Thyroid gland (tissue), 4 donors: ENCODE measurements at regions not wholly inside any gene's neighbourhood (a gene's known extent, or its start where the extent isn't known, plus 50 kb on each side); places are given as distances from the start of the nearest gene placed in this dataset.

Source experiments
- DNase-seq, 2 donors: peaks; one replicate each; pipeline ENCODE4 v3.0.0-alpha.2; 2019
- H3K27ac ChIP-seq, 3 donors: fragments of 200-600 bp; sonication (generic); 1 replicate in 2 of 3; 2 replicates in 1 of 3; pipeline ENCODE4 v1.5.1; 2016 to 2019; ENCODE audit warnings: mild to moderate bottlenecking in 1 of 3, moderate library complexity in 1 of 3
- H3K27me3 ChIP-seq: fragments of 200-600 bp; sonication (generic); one replicate; pipeline ENCODE4 v1.5.1; 2019
- H3K36me3 ChIP-seq, 2 donors: fragments of 200-600 bp; sonication (generic); one replicate each; pipeline ENCODE4 v1.5.1; 2016 to 2019
- H3K4me1 ChIP-seq, 2 donors: fragments of 200-600 bp; sonication (generic); one replicate each; pipeline ENCODE4 v1.5.1; 2017 to 2019
- H3K4me3 ChIP-seq, 3 donors: fragments of 200-600 bp; sonication (generic); replicated peaks in 1 of 3; 1 replicate in 2 of 3; 2 replicates in 1 of 3; pipeline ENCODE4 v1.5.1; 2016; ENCODE audit warnings: mild to moderate bottlenecking in 1 of 3
- H3K9me3 ChIP-seq: fragments of 200-600 bp; sonication (generic); one replicate; pipeline ENCODE4 v1.5.1; 2017
- POLR2A ChIP-seq, 2 donors: fragments of 450-650 bp; IDR thresholded peaks; one replicate each; pipeline ENCODE4 v1.6.1; 2017; ENCODE audit warnings: antibody characterized with exemption in 2 of 2, mild to moderate bottlenecking in 2 of 2, moderate library complexity in 1 of 2
- WGBS, 2 donors: methylation state at CpG; one replicate each; pipeline ENCODE4 v1.1.5; 2017; 5-methylcytosine and 5-hydroxymethylcytosine counted together
- intact Hi-C: fragments of 100-400 bp; cut with DNase I; formaldehyde crosslinking; loops from one replicate; pipeline ENCODE4 v1.15.1; 2023
- TF ChIP-seq, protein P1 (sequence below), 6 experiments: fragments of 200-600 bp in 3 of 6; fragments of 450-650 bp in 3 of 6; sonication (generic) in 3 of 6; IDR thresholded peaks; one replicate each; pipeline ENCODE4 v1.5.1; 2016 to 2019; ENCODE audit warnings: antibody characterized with exemption in 6 of 6, mild to moderate bottlenecking in 2 of 6, inconsistent platforms in 1 of 6, moderate library complexity in 1 of 6

DNA sequence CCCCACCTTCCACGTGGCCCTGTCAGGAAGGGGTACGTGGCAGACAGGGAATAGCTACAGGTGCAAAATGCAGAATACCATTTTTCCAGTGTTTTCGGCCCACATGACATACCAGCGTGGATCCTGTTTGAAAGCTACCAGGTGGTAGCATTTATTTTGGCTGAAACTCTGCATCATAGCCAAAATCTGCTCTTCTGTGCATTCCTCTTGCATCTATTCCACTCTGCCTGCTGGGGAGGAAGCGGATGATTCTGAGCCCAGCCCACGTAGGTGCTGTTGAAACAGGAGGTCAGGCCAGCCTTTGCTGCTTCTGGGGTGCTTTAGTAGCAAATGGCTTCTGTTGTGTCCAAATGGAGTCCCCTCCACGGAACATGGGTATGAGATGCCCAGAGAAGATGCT is 670.9 kb upstream of the EEF2KMT start:
- H3K27me3 ChIP-seq: no peaks in the 10 kb centered on the region
- H3K27ac ChIP-seq: no peak overlapping the region
- no peak for DNase-seq
- H3K9me3 ChIP-seq: no peaks in the 10 kb centered on the region
- no peaks in the 10 kb centered on the region for H3K4me1 ChIP-seq
- H3K4me3 ChIP-seq: no peak overlapping the region
- 78 to 79% methylated on average over 7 of the region's 7 CpGs for WGBS, 2 donors
- H3K36me3 ChIP-seq: no peaks in the 10 kb centered on the region
- intact Hi-C loops: no loop called here
- TF ChIP-seq, protein P1, sequence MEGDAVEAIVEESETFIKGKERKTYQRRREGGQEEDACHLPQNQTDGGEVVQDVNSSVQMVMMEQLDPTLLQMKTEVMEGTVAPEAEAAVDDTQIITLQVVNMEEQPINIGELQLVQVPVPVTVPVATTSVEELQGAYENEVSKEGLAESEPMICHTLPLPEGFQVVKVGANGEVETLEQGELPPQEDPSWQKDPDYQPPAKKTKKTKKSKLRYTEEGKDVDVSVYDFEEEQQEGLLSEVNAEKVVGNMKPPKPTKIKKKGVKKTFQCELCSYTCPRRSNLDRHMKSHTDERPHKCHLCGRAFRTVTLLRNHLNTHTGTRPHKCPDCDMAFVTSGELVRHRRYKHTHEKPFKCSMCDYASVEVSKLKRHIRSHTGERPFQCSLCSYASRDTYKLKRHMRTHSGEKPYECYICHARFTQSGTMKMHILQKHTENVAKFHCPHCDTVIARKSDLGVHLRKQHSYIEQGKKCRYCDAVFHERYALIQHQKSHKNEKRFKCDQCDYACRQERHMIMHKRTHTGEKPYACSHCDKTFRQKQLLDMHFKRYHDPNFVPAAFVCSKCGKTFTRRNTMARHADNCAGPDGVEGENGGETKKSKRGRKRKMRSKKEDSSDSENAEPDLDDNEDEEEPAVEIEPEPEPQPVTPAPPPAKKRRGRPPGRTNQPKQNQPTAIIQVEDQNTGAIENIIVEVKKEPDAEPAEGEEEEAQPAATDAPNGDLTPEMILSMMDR (IDR thresholded peaks at IDR 0.05): no peak
- TF ChIP-seq POLR2A (IDR thresholded peaks at IDR 0.05): no peak

DNA sequence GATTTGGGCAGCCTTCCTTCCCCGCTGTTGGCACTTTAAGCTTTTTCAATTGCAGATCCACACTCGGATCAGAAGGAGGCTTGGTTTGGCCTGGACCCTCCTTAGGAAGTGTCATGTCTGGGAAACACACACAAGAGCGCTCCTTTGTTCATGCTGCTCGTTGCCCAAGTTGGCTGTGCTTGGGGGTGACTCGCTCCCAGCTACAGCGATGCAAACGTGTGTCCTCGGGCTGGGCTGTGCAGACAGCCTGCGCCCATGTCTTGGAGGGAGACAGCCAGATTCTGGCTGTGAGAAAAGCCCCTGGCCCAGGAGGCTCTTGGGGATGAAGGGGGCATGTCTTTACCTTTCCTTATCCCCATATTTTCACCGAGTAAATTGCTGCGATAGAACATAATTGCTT is 665.6 kb upstream of the EEF2KMT start:
- no peaks in the 10 kb centered on the region for H3K27me3 ChIP-seq
- intact Hi-C loops: no loop called here
- H3K9me3 ChIP-seq: no peaks in the 10 kb centered on the region
- no peak overlapping the region for H3K4me3 ChIP-seq
- no peaks in the 10 kb centered on the region for H3K4me1 ChIP-seq
- DNase-seq: no peak
- no peak overlapping the region for H3K27ac ChIP-seq
- H3K36me3 ChIP-seq: no peaks in the 10 kb centered on the region
- TF ChIP-seq, protein P1 (IDR thresholded peaks at IDR 0.05): no peak
- no peak for TF ChIP-seq POLR2A (IDR thresholded peaks at IDR 0.05)
- 65 to 74% methylated on average over 11 of the region's 11 CpGs for WGBS, 2 donors

DNA sequence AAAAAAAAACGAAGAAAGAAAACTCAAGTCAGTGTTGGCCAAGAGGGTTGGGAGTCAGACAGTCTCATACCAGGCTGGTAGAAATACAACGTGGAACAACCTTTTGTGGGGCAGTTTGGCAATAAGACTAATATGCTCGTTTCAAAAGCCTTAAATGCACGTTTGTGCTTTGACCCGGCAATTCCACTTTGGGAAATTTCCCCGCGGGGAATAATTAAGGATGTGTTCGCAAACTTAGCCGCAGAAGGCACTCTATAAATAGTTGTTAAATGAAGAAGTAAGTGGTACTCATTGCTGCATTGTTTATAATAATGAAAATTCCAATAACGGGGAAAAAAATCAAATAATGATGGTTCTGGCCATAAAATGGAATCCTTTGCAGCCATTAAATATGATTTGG is 664.8 kb upstream of the EEF2KMT start:
- Histone ChIP-seq H3K36me3 (no peaks in the 10 kb centered on the region), H3K27ac (no peak overlapping the region), H3K9me3 (no peaks in the 10 kb centered on the region), H3K4me1 (no peaks in the 10 kb centered on the region), H3K4me3 (no peak overlapping the region), H3K27me3 (no peaks in the 10 kb centered on the region)
- no peak for DNase-seq
- TF ChIP-seq POLR2A (IDR thresholded peaks at IDR 0.05): no peak
- TF ChIP-seq, protein P1 (IDR thresholded peaks at IDR 0.05): no peak
- intact Hi-C loops: no loop called here
- 73 to 79% methylated on average over 10 of the region's 10 CpGs for WGBS, 2 donors

DNA sequence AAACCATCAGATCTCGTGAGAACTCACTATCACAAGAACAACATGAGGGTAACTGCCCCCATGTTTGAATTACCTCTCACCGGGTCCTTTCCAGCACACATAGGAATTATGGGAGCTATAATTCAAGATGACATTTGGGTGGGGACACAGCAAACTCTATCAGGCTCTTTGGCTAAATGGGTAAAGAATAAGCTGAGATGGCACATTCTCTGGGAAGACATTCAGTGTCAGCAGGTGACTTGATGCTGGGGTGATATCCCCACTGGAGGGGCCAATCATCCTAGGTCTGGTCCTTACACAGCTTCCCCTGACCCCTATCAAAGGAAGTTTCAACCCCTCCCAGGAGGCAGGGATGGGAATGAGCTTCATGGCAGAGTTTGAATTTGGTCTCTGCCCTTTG is 664.0 kb upstream of the EEF2KMT start:
- TF ChIP-seq, protein P1 (IDR thresholded peaks at IDR 0.05): no peak
- no peak for TF ChIP-seq POLR2A (IDR thresholded peaks at IDR 0.05)
- no peak for DNase-seq
- Histone ChIP-seq H3K9me3 (no peaks in the 10 kb centered on the region), H3K27me3 (no peaks in the 10 kb centered on the region), H3K27ac (no peak overlapping the region), H3K36me3 (no peaks in the 10 kb centered on the region), H3K4me1 (no peaks in the 10 kb centered on the region), H3K4me3 (no peak overlapping the region)
- WGBS, 2 donors: 69% methylated on average over 2 of the region's 2 CpGs
- intact Hi-C loops: no loop called here

DNA sequence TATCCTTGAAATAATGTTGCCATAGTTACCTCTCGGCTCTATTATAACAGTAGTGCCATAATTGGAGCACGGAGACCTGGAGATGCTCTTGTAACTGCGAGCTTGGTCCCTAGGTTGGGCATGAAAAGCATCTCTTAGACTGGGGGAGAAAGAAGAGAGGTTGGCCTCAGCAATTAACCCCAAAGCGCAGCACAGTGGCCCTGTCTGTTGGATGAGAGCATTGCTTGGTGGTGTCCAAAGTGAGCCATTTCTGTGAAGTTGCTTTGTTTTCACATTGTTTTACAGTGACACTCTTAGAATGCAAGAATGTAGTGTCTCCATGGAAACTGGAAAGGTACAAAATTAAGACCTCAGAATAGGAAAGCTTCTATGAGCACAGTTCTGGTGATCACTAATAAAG is 660.7 kb upstream of the EEF2KMT start:
- 78 to 90% methylated on average over 4 of the region's 4 CpGs for WGBS, 2 donors

More for the DNA sequence above, 660.7 kb upstream of the EEF2KMT start:
- Histone ChIP-seq H3K9me3 (no peaks in the 10 kb centered on the region), H3K27ac (no peak overlapping the region), H3K36me3 (no peaks in the 10 kb centered on the region), H3K27me3 (no peaks in the 10 kb centered on the region), H3K4me1 (no peaks in the 10 kb centered on the region), H3K4me3 (no peak overlapping the region)
- no peak for DNase-seq
- no peak for TF ChIP-seq POLR2A (IDR thresholded peaks at IDR 0.05)
- TF ChIP-seq, protein P1 (IDR thresholded peaks at IDR 0.05): no peak
- intact Hi-C loops: no loop called here
